HCT116 (cell line): ENCODE measurements at regions not wholly inside any gene's neighbourhood (a gene's known extent, or its start where the extent isn't known, plus 50 kb on each side); places are given as distances from the start of the nearest gene placed in this dataset.

Source experiments
- ATAC-seq: fragments of 200-7000 bp; cut with Tn5 transposase; 2 replicates; pipeline ENCODE4 v1.9.1; 2020; ENCODE audit warnings: mild to moderate bottlenecking, moderate library complexity
- BruUV-seq: library from RNA; stranded (reverse); fragments of 400-500 nt; replicated peaks from 2 replicates; lab custom pipeline; 2021; lab: Mats Ljungman, UMichigan
- CTCF ChIA-PET: fragments of 300-600 bp; sonication (Branson Sonifier 250); formaldehyde crosslinking; loops from one replicate; lab custom pipeline; 2021; ENCODE audit warnings: antibody characterized with exemption; lab: Charles Lee
- POLR2A ChIA-PET: fragments of 300-600, 350-600 bp; sonication (Branson Sonifier 250); formaldehyde crosslinking; loops from one replicate; lab custom pipeline; 2021; ENCODE audit warnings: antibody characterized with exemption; lab: Charles Lee
- RAD21 ChIA-PET, 2 experiments: fragments of 300-600 bp; sonication (Branson Sonifier 250); formaldehyde crosslinking; loops; one replicate each; lab custom pipeline; 2023; ENCODE audit warnings: low total read pairs in 2 of 2; ENCODE audit not compliant: uncharacterized antibody in 2 of 2, unreplicated experiment in 2 of 2, low non-redundant PET in 1 of 2; lab: Charles Lee
- DNase-seq: peaks from one replicate; pipeline ENCODE4 v3.0.0-alpha.2; 2010; ENCODE audit warnings: low read depth, low spot score
- H2AFZ ChIP-seq: fragments of 200-600 bp; shearing (Covaris generic), sonication (generic); 2 replicates; pipeline ENCODE4 v1.6.1; 2017; ENCODE audit warnings: low read depth, mixed run types, mixed read lengths, antibody characterized with exemption, low read length; ENCODE audit not compliant: poor library complexity, severe bottlenecking
- H3K27ac ChIP-seq: 2 replicates; pipeline ENCODE4 v1.5.1; 2012; ENCODE audit warnings: low read depth, low read length
- H3K27me3 ChIP-seq: fragments of 200-600 bp; sonication (generic); 2 replicates; pipeline ENCODE4 v1.6.1; 2016; ENCODE audit warnings: mixed run types, low read length, mixed read lengths; ENCODE audit not compliant: insufficient read depth
- H3K36me3 ChIP-seq, 2 experiments: fragments of 200-500 bp in 1 of 2; fragments of 200-600 bp in 1 of 2; sonication (Bioruptor generic) in 1 of 2; sonication (generic) in 1 of 2; 2 replicates each; pipeline versions ENCODE4 v1.5.1 to v1.6.1; 2014 to 2016; ENCODE audit warnings: low read length in 2 of 2, inconsistent platforms in 1 of 2, mixed read lengths in 1 of 2, mixed run types in 1 of 2; ENCODE audit not compliant: insufficient read depth in 2 of 2, control insufficient read depth in 1 of 2
- H3K4me1 ChIP-seq, 2 experiments: fragments of 200-600 bp in 1 of 2; sonication (generic) in 1 of 2; 2 replicates each; pipeline versions ENCODE4 v1.5.1 to v1.6.1; 2012 to 2017; ENCODE audit warnings: low read length in 2 of 2, inconsistent platforms in 1 of 2, mild to moderate bottlenecking in 1 of 2, mixed read lengths in 1 of 2, mixed run types in 1 of 2, moderate library complexity in 1 of 2; ENCODE audit not compliant: insufficient read depth in 2 of 2, control insufficient read depth in 1 of 2
- H3K4me2 ChIP-seq: fragments of 200-600 bp; sonication (generic); 2 replicates; pipeline ENCODE4 v1.6.1; 2017; ENCODE audit warnings: mixed run types, low read length, mixed read lengths
- H3K4me3 ChIP-seq, 2 experiments: fragments of 200-600 bp in 1 of 2; sonication (generic) in 1 of 2; replicated peaks in 1 of 2; 2 replicates each; pipeline ENCODE4 v1.5.1; 2011 to 2016; ENCODE audit warnings: low read length in 2 of 2, control low read depth in 1 of 2, low read depth in 1 of 2, mild to moderate bottlenecking in 1 of 2, mixed read lengths in 1 of 2, mixed run types in 1 of 2
- H3K79me2 ChIP-seq: fragments of 200-600 bp; sonication (generic); 2 replicates; pipeline ENCODE4 v1.6.1; 2017; ENCODE audit warnings: mild to moderate bottlenecking, mixed run types, low read length, moderate library complexity, mixed read lengths; ENCODE audit not compliant: insufficient read depth
- H3K9ac ChIP-seq: fragments of 200-600 bp; sonication (generic); 2 replicates; pipeline ENCODE4 v1.6.1; 2016; ENCODE audit warnings: low read length, mixed read lengths
- H3K9me2 ChIP-seq: fragments of 200-600 bp; sonication (generic), shearing (Covaris generic); 2 replicates; pipeline ENCODE4 v1.6.1; 2017; ENCODE audit warnings: mixed run types, mild to moderate bottlenecking, moderate library complexity; ENCODE audit not compliant: insufficient read depth
- H3K9me3 ChIP-seq, 2 experiments: fragments of 200-500 bp in 1 of 2; fragments of 200-600 bp in 1 of 2; sonication (Bioruptor generic) in 1 of 2; sonication (generic) in 1 of 2; 2 replicates each; pipeline ENCODE4 v1.6.1; 2014 to 2017; ENCODE audit warnings: low read length in 2 of 2, mixed read lengths in 2 of 2, inconsistent platforms in 1 of 2, low read depth in 1 of 2, mild to moderate bottlenecking in 1 of 2, mixed run types in 1 of 2, moderate library complexity in 1 of 2; ENCODE audit not compliant: control insufficient read depth in 1 of 2, insufficient read depth in 1 of 2
- H4K20me1 ChIP-seq: fragments of 200-600 bp; sonication (generic), shearing (Covaris generic); 2 replicates; pipeline ENCODE4 v1.6.1; 2017; ENCODE audit warnings: mixed run types, mild to moderate bottlenecking, moderate library complexity; ENCODE audit not compliant: insufficient read depth
- POLR2A ChIP-seq: IDR thresholded peaks from 2 replicates; pipeline ENCODE4 v1.7.0; 2011; ENCODE audit warnings: borderline replicate concordance; ENCODE audit not compliant: insufficient read depth, insufficient read length; ENCODE audit errors: extremely low read depth
- ZNF274 ChIP-seq: fragments of 200-500 bp; sonication (Bioruptor generic); IDR thresholded peaks from 2 replicates; pipeline ENCODE4 v1.6.1; 2014; ENCODE audit warnings: mild to moderate bottlenecking, low read depth, low read length, inconsistent platforms
- intact Hi-C: fragments of 100-400 bp; cut with micrococcal nuclease; formaldehyde crosslinking; loops from 2 replicates; pipeline ENCODE4 v1.10.0; 2022
- TF ChIP-seq, protein P1 (sequence below), 3 experiments: fragments of 200-600 bp in 1 of 3; sonication (generic) in 1 of 3; IDR thresholded peaks in 2 of 3; conservative IDR thresholded peaks in 1 of 3; 2 replicates each; pipeline ENCODE4 v1.5.1; 2012 to 2017; ENCODE audit warnings: low read depth in 2 of 3, low read length in 2 of 3, antibody characterized with exemption in 1 of 3, borderline replicate concordance in 1 of 3, control low read depth in 1 of 3, mild to moderate bottlenecking in 1 of 3, mixed read lengths in 1 of 3, mixed run types in 1 of 3, moderate library complexity in 1 of 3; ENCODE audit not compliant: insufficient read depth in 1 of 3
- TF ChIP-seq, protein P2 (sequence below): IDR thresholded peaks from 2 replicates; pipeline ENCODE4 v1.6.1; 2011; ENCODE audit warnings: mild to moderate bottlenecking, low read length, moderate library complexity; ENCODE audit not compliant: insufficient replicate concordance; ENCODE audit errors: extremely low read depth

DNA sequence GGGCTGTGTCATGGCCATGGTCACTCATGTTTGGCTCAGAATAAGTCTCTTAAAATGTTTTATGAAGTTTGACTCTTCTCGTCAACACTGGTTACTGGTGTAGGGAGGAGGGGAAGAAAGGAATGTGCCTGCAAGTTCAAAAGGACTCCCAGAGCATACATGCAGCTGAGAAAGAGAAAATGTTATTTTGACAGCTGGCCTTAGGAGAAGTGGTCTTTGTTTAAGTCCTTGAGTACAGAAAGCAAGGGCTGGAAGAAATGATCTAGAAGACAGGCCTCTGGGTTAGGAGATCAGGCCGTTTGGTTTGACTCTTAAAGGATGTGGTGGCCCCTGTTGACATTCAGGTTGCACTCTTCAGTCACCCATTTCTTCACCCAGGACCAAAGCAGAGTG is 245.5 kb downstream of the REEP3 start:
- H3K9me2 ChIP-seq: no peaks in the 10 kb centered on the region
- POLR2A ChIA-PET: no interaction called here
- H3K4me3 ChIP-seq: no peak overlapping the region
- no peak overlapping the region for H3K27ac ChIP-seq
- DNase-seq (no peak), ATAC-seq (no peak)
- no peaks in the 10 kb centered on the region for H3K9me3 ChIP-seq
- no TSS peak for BruUV-seq
- intact Hi-C loops: loop anchor here (1.0 to 5.0 kb wide), 3 partner anchors 134 to 1174 kb away; no protein-coding TSS in a partner anchor
- H3K4me2 ChIP-seq: no peak overlapping the region
- H3K27me3 ChIP-seq: no peaks in the 10 kb centered on the region
- H4K20me1 ChIP-seq: no peaks in the 10 kb centered on the region
- no peak overlapping the region for H3K9ac ChIP-seq
- H2AFZ ChIP-seq: peak overlapping the region; percentile 87
- CTCF ChIA-PET: interaction anchor here (1.6 to 3.5 kb wide), 3 partner anchors 45 to 610 kb away, joined by 6 to 41 read pairs (median 24); no protein-coding TSS in a partner anchor
- H3K4me1 ChIP-seq: no peaks in the 10 kb centered on the region
- H3K79me2 ChIP-seq: no peaks in the 10 kb centered on the region
- RAD21 ChIA-PET: interaction anchor here in 1 of 2 experiments (1.8 kb wide), 1 partner anchor 47 kb away, joined by 5 read pairs; no protein-coding TSS in a partner anchor
- TF ChIP-seq, protein P1, sequence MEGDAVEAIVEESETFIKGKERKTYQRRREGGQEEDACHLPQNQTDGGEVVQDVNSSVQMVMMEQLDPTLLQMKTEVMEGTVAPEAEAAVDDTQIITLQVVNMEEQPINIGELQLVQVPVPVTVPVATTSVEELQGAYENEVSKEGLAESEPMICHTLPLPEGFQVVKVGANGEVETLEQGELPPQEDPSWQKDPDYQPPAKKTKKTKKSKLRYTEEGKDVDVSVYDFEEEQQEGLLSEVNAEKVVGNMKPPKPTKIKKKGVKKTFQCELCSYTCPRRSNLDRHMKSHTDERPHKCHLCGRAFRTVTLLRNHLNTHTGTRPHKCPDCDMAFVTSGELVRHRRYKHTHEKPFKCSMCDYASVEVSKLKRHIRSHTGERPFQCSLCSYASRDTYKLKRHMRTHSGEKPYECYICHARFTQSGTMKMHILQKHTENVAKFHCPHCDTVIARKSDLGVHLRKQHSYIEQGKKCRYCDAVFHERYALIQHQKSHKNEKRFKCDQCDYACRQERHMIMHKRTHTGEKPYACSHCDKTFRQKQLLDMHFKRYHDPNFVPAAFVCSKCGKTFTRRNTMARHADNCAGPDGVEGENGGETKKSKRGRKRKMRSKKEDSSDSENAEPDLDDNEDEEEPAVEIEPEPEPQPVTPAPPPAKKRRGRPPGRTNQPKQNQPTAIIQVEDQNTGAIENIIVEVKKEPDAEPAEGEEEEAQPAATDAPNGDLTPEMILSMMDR (IDR thresholded peaks at IDR 0.05 in 2 of 3, conservative IDR thresholded peaks at IDR 0.05 in 1 of 3; ENCODE audit: borderline replicate concordance in 1 of 3, insufficient read depth in 1 of 3, low read depth in 2 of 3, low read length in 2 of 3): no peak
- TF ChIP-seq ZNF274 (no peak), POLR2A (no peak)
- TF ChIP-seq, protein P2, sequence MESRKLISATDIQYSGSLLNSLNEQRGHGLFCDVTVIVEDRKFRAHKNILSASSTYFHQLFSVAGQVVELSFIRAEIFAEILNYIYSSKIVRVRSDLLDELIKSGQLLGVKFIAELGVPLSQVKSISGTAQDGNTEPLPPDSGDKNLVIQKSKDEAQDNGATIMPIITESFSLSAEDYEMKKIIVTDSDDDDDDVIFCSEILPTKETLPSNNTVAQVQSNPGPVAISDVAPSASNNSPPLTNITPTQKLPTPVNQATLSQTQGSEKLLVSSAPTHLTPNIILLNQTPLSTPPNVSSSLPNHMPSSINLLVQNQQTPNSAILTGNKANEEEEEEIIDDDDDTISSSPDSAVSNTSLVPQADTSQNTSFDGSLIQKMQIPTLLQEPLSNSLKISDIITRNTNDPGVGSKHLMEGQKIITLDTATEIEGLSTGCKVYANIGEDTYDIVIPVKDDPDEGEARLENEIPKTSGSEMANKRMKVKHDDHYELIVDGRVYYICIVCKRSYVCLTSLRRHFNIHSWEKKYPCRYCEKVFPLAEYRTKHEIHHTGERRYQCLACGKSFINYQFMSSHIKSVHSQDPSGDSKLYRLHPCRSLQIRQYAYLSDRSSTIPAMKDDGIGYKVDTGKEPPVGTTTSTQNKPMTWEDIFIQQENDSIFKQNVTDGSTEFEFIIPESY: no peak
- no peaks in the 10 kb centered on the region for H3K36me3 ChIP-seq
